A673 (cell line): ENCODE measurements at regions not wholly inside any gene's neighbourhood (a gene's known extent, or its start where the extent isn't known, plus 50 kb on each side); places are given as distances from the start of the nearest gene placed in this dataset.

ENCODE experiments used
- EZH2 ChIP-seq: fragments of 200-600 bp; sonication (generic); IDR thresholded peaks from 2 replicates; pipeline ENCODE4 v1.6.1; 2017; ENCODE audit warnings: borderline replicate concordance, low read depth, mild to moderate bottlenecking, mixed read lengths, antibody characterized with exemption, low read length; ENCODE audit not compliant: poor library complexity, severe bottlenecking
- TF ChIP-seq, protein P1 (sequence below): fragments of 300-800, 200-600 bp; sonication (generic); conservative IDR thresholded peaks from 2 replicates; pipeline ENCODE4 v1.5.1; 2017; ENCODE audit warnings: low read depth, mild to moderate bottlenecking, antibody characterized with exemption, low read length, moderate library complexity, mixed read lengths

DNA sequence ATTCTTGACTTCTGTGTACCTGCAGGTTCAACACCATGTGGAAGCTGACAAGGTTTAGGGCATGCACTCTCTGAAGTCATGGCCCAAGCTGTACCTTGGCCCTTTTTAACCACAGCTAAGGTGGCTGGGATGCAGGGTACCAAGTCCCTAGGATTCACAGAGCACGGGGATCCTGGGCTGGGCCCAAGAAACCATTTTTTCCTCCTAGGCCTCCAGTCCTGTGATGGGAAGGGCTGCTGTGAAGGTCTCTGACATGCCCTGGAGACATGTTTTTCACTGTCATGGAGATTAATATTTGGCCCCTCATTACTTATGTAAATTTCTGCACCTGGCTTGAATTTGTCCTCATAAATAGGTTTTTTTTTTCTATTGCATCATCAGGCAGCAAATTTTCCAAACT, 937.5 kb upstream of the ROBO1 start:
- TF ChIP-seq, protein P1, sequence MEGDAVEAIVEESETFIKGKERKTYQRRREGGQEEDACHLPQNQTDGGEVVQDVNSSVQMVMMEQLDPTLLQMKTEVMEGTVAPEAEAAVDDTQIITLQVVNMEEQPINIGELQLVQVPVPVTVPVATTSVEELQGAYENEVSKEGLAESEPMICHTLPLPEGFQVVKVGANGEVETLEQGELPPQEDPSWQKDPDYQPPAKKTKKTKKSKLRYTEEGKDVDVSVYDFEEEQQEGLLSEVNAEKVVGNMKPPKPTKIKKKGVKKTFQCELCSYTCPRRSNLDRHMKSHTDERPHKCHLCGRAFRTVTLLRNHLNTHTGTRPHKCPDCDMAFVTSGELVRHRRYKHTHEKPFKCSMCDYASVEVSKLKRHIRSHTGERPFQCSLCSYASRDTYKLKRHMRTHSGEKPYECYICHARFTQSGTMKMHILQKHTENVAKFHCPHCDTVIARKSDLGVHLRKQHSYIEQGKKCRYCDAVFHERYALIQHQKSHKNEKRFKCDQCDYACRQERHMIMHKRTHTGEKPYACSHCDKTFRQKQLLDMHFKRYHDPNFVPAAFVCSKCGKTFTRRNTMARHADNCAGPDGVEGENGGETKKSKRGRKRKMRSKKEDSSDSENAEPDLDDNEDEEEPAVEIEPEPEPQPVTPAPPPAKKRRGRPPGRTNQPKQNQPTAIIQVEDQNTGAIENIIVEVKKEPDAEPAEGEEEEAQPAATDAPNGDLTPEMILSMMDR, result no peak
- TF ChIP-seq EZH2, result no peak
